Thymus (tissue), 11 donors: ENCODE measurements at regions not wholly inside any gene's neighbourhood (a gene's known extent, or its start where the extent isn't known, plus 50 kb on each side); places are given as distances from the start of the nearest gene placed in this dataset.

ENCODE experiments used
- DNase-seq, 9 donors: peaks; one replicate each; pipeline ENCODE4 v3.0.0-alpha.2; 2013; ENCODE audit warnings: low spot score in 9 of 9, low read depth in 6 of 9, missing footprints in 1 of 9
- H3K27ac ChIP-seq, 2 donors: one replicate each; pipeline ENCODE4 v1.5.1; 2013; ENCODE audit warnings: control low read depth in 1 of 2, low read depth in 1 of 2, low read length in 1 of 2, mild to moderate bottlenecking in 1 of 2, moderate library complexity in 1 of 2
- H3K27me3 ChIP-seq, 2 donors: one replicate each; pipeline ENCODE4 v1.5.1; 2013; ENCODE audit warnings: low read length in 1 of 2; ENCODE audit not compliant: control insufficient read depth in 2 of 2, insufficient read depth in 1 of 2
- H3K36me3 ChIP-seq, 2 donors: one replicate each; pipeline ENCODE4 v1.5.1; 2013; ENCODE audit warnings: low read length in 1 of 2, mild to moderate bottlenecking in 1 of 2, moderate library complexity in 1 of 2; ENCODE audit not compliant: control insufficient read depth in 2 of 2, insufficient read depth in 2 of 2
- H3K4me1 ChIP-seq, 2 donors: one replicate each; pipeline ENCODE4 v1.5.1; 2013; ENCODE audit warnings: low read length in 2 of 2; ENCODE audit not compliant: control insufficient read depth in 2 of 2, insufficient read depth in 2 of 2
- H3K4me3 ChIP-seq, 2 donors: one replicate each; pipeline ENCODE4 v1.5.1; 2013; ENCODE audit warnings: low read length in 2 of 2, control low read depth in 1 of 2, mild to moderate bottlenecking in 1 of 2
- H3K9me3 ChIP-seq, 2 donors: one replicate each; pipeline ENCODE4 v1.5.1; 2013; ENCODE audit warnings: low read length in 1 of 2, mild to moderate bottlenecking in 1 of 2; ENCODE audit not compliant: control insufficient read depth in 2 of 2, insufficient read depth in 1 of 2
- WGBS: extraction: QIAGEN DNeasy Blood & Tissue Kit; methylation state at CpG from one replicate; pipeline ENCODE4 v1.1.7; 2013; 5-methylcytosine and 5-hydroxymethylcytosine counted together
- donor health status: healthy.

DNA sequence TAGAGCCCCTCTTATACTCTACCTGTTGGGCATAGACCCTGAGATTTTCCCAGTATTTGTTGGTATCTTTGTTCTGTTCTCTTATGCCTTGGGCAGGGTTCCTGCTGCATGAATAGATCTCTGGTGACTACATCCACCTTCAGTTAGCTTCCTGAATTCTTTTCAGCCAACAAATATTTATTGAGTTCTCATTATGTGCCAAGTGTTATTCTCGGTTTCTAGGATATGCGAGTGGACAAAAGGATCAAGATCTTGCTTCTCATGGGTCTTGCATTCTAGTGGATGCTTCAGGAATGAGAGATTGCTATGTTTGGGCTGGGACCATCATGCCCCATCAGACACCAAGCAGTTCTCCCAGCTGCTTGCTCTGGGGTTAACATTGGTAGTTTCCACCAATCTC is 340.0 kb downstream of the METTL15 start:
- WGBS, result 95% methylated on average over 2 of the region's 2 CpGs
- Histone ChIP-seq H3K27me3 (no peaks in the 10 kb centered on the region), H3K27ac (no peak overlapping the region), H3K9me3 (no peaks in the 10 kb centered on the region), H3K36me3 (no peaks in the 10 kb centered on the region), H3K4me3 (no peak overlapping the region), H3K4me1 (no peaks in the 10 kb centered on the region)
- no peak for DNase-seq

DNA sequence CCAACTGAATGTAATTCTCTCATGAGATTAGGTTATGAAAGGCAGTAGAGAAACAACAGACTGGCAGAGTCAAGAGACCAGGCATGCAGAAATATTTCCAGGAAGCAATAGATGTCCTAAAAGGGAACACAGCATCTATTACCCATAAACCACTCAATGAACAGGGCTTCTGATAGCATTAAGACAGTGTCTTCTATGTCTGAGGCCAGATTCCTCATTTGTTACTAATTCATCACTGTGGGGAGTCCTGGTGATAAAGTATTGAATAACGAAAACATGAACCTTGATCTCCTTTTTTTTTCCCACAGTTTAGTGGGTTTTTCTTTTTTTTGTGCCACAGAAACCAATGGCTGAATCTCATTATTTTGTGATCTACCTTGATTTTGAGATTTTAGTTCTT is 339.0 kb downstream of the METTL15 start:
- Histone ChIP-seq H3K4me3 (no peak overlapping the region), H3K27me3 (no peaks in the 10 kb centered on the region), H3K36me3 (no peaks in the 10 kb centered on the region), H3K9me3 (no peaks in the 10 kb centered on the region), H3K4me1 (no peaks in the 10 kb centered on the region), H3K27ac (no peak overlapping the region)
- 95% methylated on average over 1 of the region's 1 CpG for whole genome bisulfite sequencing
- no peak for DNase-seq

DNA sequence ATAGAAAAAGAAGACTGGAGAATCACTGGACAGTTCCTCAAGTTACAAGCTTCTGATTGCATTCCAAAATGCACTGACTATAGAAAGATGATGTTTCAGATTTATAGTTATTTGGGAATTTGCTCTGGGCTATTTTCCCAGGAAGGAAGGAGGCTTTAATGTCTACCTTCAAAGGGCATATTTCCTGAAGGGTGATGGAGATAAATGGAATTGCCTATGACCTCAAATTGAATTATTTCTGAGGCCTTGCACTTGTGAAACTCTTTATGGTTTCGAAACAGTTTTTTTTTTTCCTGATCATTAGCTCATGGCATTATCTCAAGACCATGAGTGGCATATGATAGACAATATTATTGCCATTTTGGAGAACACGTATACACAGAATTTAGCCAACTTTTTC is 333.9 kb downstream of the METTL15 start:
- H3K4me1 ChIP-seq, result no peaks in the 10 kb centered on the region

DNA sequence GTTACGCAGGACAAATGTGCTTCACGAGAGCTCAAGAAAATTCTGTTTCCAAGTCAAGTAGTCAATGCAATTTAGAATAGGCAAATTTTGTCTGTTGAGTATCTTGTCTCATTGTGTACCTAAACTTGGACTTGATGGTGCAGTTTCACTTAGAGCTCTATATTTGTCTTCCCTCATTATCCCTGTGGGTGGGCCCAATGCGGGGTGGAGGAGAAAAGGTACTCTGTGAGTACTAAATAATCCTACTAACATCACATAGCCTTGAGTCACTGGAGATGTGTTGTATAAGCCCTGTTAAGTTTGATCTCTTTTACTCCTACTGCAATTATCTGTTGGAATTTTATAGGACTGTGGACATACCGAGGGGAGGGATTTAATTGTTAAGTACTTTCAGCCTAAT is 331.2 kb downstream of the METTL15 start:
- WGBS, result 96% methylated on average over 4 of the region's 4 CpGs
- no peaks in the 10 kb centered on the region for H3K27me3 ChIP-seq

More for the DNA sequence above, 333.9 kb downstream of the METTL15 start:
- no peak for DNase-seq
- Histone ChIP-seq H3K9me3 (no peaks in the 10 kb centered on the region), H3K27me3 (no peaks in the 10 kb centered on the region), H3K36me3 (no peaks in the 10 kb centered on the region), H3K4me3 (no peak overlapping the region), H3K27ac (no peak overlapping the region)
- WGBS, result 97% methylated on average over 2 of the region's 2 CpGs

DNA sequence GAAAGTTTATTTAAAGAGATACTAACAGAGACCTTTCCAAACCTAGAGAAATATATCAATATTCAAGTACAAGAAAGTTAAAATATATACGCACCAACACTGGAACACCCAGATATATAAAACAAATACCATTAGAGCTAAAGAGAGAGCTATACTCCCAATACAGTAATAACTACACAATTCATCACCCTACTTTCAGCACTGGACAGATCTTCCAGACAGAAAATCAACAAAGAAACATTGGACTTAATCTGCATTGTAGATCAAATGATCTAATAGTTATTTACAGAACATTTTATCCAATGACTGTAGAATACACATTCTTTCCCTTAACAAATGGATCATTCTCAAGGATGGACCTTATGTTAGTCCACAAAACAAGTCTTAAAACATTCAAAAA is 311.9 kb downstream of the METTL15 start:
- no peak for DNase-seq
- WGBS, result 98% methylated on average over 1 of the region's 1 CpG
- H3K36me3 ChIP-seq, result no peaks in the 10 kb centered on the region
- H3K4me1 ChIP-seq, result no peaks in the 10 kb centered on the region
- no peak overlapping the region for H3K4me3 ChIP-seq
- no peaks in the 10 kb centered on the region for H3K27me3 ChIP-seq
- H3K27ac ChIP-seq, result no peak overlapping the region
- H3K9me3 ChIP-seq, result no peaks in the 10 kb centered on the region

More for the DNA sequence above, 331.2 kb downstream of the METTL15 start:
- Histone ChIP-seq H3K4me3 (no peak overlapping the region), H3K4me1 (no peaks in the 10 kb centered on the region), H3K27ac (no peak overlapping the region), H3K36me3 (no peaks in the 10 kb centered on the region), H3K9me3 (no peaks in the 10 kb centered on the region)
- no peak for DNase-seq

DNA sequence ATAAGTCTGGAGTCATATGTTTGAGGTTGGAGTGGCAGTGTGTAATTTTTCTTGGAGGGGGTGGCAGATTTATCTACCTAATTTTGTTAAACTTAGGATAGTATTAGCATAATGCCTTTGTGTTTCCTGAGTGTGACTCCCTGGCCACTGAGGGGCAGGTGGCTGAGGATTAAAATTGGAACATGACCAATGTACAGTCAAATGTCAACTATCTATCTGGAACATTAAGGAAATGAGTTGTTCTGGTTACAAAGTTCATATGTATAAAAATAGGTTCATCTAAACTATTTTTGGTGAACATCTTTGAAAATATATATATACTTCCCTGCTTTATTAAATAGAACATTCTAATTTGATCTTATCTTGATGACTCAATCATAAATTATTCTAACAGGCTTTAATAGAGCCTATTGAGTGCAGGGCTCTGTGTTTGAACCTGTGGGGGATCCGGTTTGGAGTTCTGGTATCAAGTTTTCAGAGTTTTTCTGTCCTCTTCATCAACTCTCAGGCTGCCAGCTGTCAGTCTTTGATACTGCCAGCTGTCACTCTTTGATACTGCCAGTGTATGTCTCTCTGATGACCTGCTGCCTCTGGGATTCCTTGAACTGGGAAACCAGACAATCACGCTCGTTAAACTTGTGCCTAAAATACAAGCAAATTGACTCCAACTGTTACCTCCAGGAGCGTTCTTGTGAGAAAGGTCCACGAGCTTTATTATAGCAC is 309.6 kb downstream of the METTL15 start:
- Histone ChIP-seq H3K27ac (no peak overlapping the region), H3K9me3 (no peaks in the 10 kb centered on the region), H3K4me3 (no peak overlapping the region), H3K27me3 (no peaks in the 10 kb centered on the region), H3K4me1 (no peaks in the 10 kb centered on the region), H3K36me3 (no peaks in the 10 kb centered on the region)
- no peak for DNase-seq
- 93% methylated on average over 5 of the region's 5 CpGs for WGBS

DNA sequence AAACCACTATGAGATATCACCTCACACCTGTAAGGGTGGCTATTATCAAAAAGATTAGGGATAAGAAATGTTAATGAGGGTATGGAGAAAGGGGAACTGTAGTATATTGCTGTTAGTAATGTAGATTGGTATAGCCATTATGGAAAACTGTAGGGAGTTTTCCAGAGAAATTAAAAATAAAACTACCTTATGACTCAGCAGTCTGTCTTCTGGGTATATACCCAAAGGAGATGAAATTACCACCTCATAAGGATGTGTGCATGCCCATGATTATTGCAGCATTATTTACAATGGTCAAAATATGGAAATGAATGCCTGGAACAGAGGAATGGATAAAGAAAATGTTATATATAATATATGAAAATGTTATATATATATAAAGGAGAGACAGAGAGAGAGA is 303.8 kb downstream of the METTL15 start:
- no peaks in the 10 kb centered on the region for H3K4me1 ChIP-seq
- no peak for DNase-seq
- H3K27ac ChIP-seq, result no peak overlapping the region
- no peak overlapping the region for H3K4me3 ChIP-seq
- H3K9me3 ChIP-seq, result no peaks in the 10 kb centered on the region
- no peaks in the 10 kb centered on the region for H3K27me3 ChIP-seq
- no peaks in the 10 kb centered on the region for H3K36me3 ChIP-seq

DNA sequence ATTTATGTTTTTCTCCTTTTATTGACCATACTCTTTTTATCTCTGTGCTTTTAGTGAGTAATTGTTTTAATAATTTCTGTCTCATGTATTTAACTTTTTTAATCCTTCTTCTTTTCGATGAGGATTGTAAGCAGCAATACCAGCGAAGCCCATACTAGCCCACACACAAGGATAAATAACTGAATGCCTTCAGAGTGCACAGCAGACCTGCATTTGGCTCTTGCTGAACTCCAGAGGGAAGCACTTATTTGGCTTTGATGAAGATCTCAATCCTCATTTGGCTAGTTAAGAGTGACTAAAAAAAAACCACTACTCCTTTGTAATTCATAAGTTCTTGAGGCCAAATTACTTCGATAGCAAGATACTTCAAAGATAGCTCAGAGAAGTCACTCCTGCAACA is 293.3 kb downstream of the METTL15 start:
- Histone ChIP-seq H3K4me1 (no peaks in the 10 kb centered on the region), H3K27ac (no peak overlapping the region), H3K9me3 (no peaks in the 10 kb centered on the region), H3K27me3 (no peaks in the 10 kb centered on the region), H3K36me3 (no peaks in the 10 kb centered on the region), H3K4me3 (no peak overlapping the region)
- 93% methylated on average over 3 of the region's 3 CpGs for WGBS
- DNase-seq, result no peak

DNA sequence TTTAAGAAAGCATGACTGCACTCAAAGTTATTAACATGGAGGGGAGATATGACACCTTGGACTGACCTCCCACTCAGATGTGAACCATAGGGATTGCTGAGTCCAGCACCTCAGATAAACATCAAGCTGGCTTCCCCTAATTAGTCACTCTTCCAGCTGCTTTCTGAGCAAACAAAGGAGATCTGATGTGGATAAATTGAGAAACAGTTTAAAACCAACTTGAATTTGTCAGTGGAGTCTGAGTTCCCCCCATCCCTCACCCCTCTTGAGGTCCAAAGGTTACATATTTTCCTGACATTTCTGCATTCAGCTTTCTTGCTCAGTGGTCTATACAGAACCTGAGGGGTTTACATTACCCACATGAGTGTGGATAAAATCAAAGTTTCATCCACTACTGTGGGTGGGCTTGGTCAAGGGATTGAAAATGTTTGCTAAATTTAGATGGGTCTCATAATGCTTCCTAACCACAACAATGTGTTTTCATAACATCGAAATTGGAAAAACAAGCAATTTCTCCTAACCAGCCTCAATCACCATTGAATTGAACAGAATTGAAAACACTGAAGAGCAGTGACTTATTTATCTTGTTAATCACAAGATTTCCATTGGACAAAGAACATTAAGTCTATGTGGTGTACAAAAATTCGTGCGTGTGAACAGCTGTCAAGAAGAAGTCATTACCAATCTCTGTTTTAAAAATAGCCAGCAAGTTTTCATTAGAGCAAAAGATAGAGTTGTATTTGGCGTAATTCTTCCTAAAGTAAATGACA is 292.3 kb downstream of the METTL15 start:
- Histone ChIP-seq H3K27me3 (no peaks in the 10 kb centered on the region), H3K4me3 (no peak overlapping the region), H3K27ac (no peak overlapping the region), H3K9me3 (no peaks in the 10 kb centered on the region), H3K36me3 (no peaks in the 10 kb centered on the region), H3K4me1 (no peaks in the 10 kb centered on the region)
- 89% methylated on average over 4 of the region's 4 CpGs for WGBS
- no peak for DNase-seq
